IMR-90 (cell line): ENCODE measurements at regions not wholly inside any gene's neighbourhood (a gene's known extent, or its start where the extent isn't known, plus 50 kb on each side); places are given as distances from the start of the nearest gene placed in this dataset.

ENCODE experiments used
- ATAC-seq: fragments of 200-7000 bp; cut with Tn5 transposase; 2 replicates; pipeline ENCODE4 v1.9.1; 2020; ENCODE audit warnings: low read depth, mild to moderate bottlenecking, moderate library complexity
- BruUV-seq: library from RNA; stranded (reverse); fragments of 400-500 nt; replicated peaks from 2 replicates; lab custom pipeline; 2021; lab: Mats Ljungman, UMichigan
- CTCF ChIA-PET: fragments of 300-600 bp; formaldehyde crosslinking; extraction: SDS; loops from one replicate; lab custom pipeline; 2021; ENCODE audit warnings: antibody characterized with exemption; lab: Yijun Ruan, JAX
- POLR2A ChIA-PET: fragments of 300-600 bp; sonication (Branson Sonifier 250); formaldehyde crosslinking; loops from one replicate; lab custom pipeline; 2022; ENCODE audit warnings: antibody characterized with exemption; ENCODE audit not compliant: unreplicated experiment; lab: Charles Lee
- DNase-seq: peaks from one replicate; pipeline ENCODE4 v3.0.0; 2013
- H2AFZ ChIP-seq: replicated peaks from 2 replicates; pipeline ENCODE3; 2013; ENCODE audit warnings: low read length, mild to moderate bottlenecking; ENCODE audit not compliant: poor library complexity
- H2AK5ac ChIP-seq: 2 replicates; pipeline ENCODE4 v1.6.1; 2013; ENCODE audit warnings: low read depth, low read length, inconsistent platforms
- H2AK9ac ChIP-seq: replicated peaks from 2 replicates; pipeline ENCODE3; 2013; ENCODE audit warnings: mild to moderate bottlenecking, low read depth, low read length, moderate library complexity; ENCODE audit not compliant: poor library complexity
- H2BK120ac ChIP-seq: 2 replicates; pipeline ENCODE4 v1.6.1; 2013; ENCODE audit warnings: low read depth, low read length, inconsistent platforms
- H2BK15ac ChIP-seq: 3 replicates; pipeline ENCODE4 v1.6.1; 2013; ENCODE audit warnings: low read depth, low read length, inconsistent platforms
- H2BK20ac ChIP-seq: 2 replicates; pipeline ENCODE4 v1.6.1; 2013; ENCODE audit warnings: low read depth, mild to moderate bottlenecking, inconsistent platforms, low read length, moderate library complexity
- H2BK5ac ChIP-seq: 2 replicates; pipeline ENCODE4 v1.6.1; 2013; ENCODE audit warnings: mild to moderate bottlenecking, low read depth, low read length, inconsistent platforms; ENCODE audit not compliant: poor library complexity, severe bottlenecking
- H3K14ac ChIP-seq: replicated peaks from 2 replicates; pipeline ENCODE4 v1.6.1; 2013; ENCODE audit warnings: low read depth, low read length, inconsistent platforms
- H3K18ac ChIP-seq: 2 replicates; pipeline ENCODE4 v1.6.1; 2013; ENCODE audit warnings: low read depth, low read length, control low read depth
- H3K23ac ChIP-seq: 2 replicates; pipeline ENCODE4 v1.6.1; 2013; ENCODE audit warnings: low read depth, low read length, inconsistent platforms
- H3K27ac ChIP-seq: 2 replicates; pipeline ENCODE4 v1.5.1; 2013; ENCODE audit warnings: mild to moderate bottlenecking, control low read depth, low read length; ENCODE audit not compliant: insufficient read depth
- H3K27me3 ChIP-seq: 2 replicates; pipeline ENCODE4 v1.6.1; 2013; ENCODE audit warnings: low read length; ENCODE audit not compliant: control insufficient read depth, insufficient read depth
- H3K36me3 ChIP-seq: 2 replicates; pipeline ENCODE4 v1.6.1; 2013; ENCODE audit warnings: low read length, mixed read lengths; ENCODE audit not compliant: control insufficient read depth, insufficient read depth
- H3K4ac ChIP-seq: 2 replicates; pipeline ENCODE4 v1.6.1; 2013; ENCODE audit warnings: low read depth, low read length, inconsistent platforms
- H3K4me1 ChIP-seq: 2 replicates; pipeline ENCODE4 v1.6.1; 2013; ENCODE audit warnings: low read length, mixed read lengths; ENCODE audit not compliant: control insufficient read depth, insufficient read depth
- H3K4me2 ChIP-seq: 2 replicates; pipeline ENCODE4 v1.6.1; 2013; ENCODE audit warnings: low read depth, mild to moderate bottlenecking, control low read depth, low read length, moderate library complexity
- H3K4me3 ChIP-seq: 2 replicates; pipeline ENCODE4 v1.5.1; 2013; ENCODE audit warnings: low read depth, mild to moderate bottlenecking, control low read depth, low read length, moderate library complexity; ENCODE audit not compliant: insufficient read depth
- H3K56ac ChIP-seq: 2 replicates; pipeline ENCODE4 v1.6.1; 2013; ENCODE audit warnings: low read length, inconsistent platforms; ENCODE audit not compliant: insufficient read depth; ENCODE audit errors: extremely low read depth
- H3K79me1 ChIP-seq, 2 experiments: 2 replicates each; pipeline ENCODE4 v1.6.1; 2013; ENCODE audit warnings: low read length in 2 of 2, inconsistent platforms in 1 of 2, low read depth in 1 of 2
- H3K9ac ChIP-seq: 2 replicates; pipeline ENCODE4 v1.6.1; 2013; ENCODE audit warnings: low read depth, low read length, control low read depth
- H3K9me1 ChIP-seq: 2 replicates; pipeline ENCODE4 v1.6.1; 2013; ENCODE audit warnings: low read length, inconsistent platforms; ENCODE audit not compliant: insufficient read depth
- H3K9me3 ChIP-seq: 2 replicates; pipeline ENCODE4 v1.6.1; 2013; ENCODE audit warnings: low read length; ENCODE audit not compliant: control insufficient read depth, insufficient read depth
- H4K20me1 ChIP-seq: 2 replicates; pipeline ENCODE4 v1.6.1; 2013; ENCODE audit warnings: low read length, inconsistent platforms; ENCODE audit not compliant: insufficient read depth
- H4K5ac ChIP-seq: 2 replicates; pipeline ENCODE4 v1.6.1; 2013; ENCODE audit warnings: mild to moderate bottlenecking, low read depth, low read length, control low read depth
- H4K8ac ChIP-seq, 2 experiments: 2 replicates each; pipeline ENCODE4 v1.6.1; 2013; ENCODE audit warnings: low read depth in 2 of 2, low read length in 2 of 2, control low read depth in 1 of 2, inconsistent platforms in 1 of 2
- H4K91ac ChIP-seq: 2 replicates; pipeline ENCODE4 v1.6.1; 2013; ENCODE audit warnings: low read depth, low read length, inconsistent platforms; ENCODE audit not compliant: insufficient read depth
- BHLHE40 ChIP-seq: fragments of 150-350 bp; IDR thresholded peaks from 2 replicates; pipeline ENCODE4 v1.6.1; 2016; ENCODE audit warnings: mild to moderate bottlenecking, low read depth, low read length
- CEBPB ChIP-seq: IDR thresholded peaks from 2 replicates; pipeline ENCODE4 v1.6.1; 2012; ENCODE audit warnings: low read depth, low read length, improper control_type of control experiment
- CHD1 ChIP-seq: IDR thresholded peaks from 2 replicates; pipeline ENCODE4 v1.6.1; 2012; ENCODE audit warnings: low read depth, low read length, improper control_type of control experiment
- ELK1 ChIP-seq: fragments of 150-350 bp; IDR thresholded peaks from 2 replicates; pipeline ENCODE4 v1.6.1; 2016; ENCODE audit warnings: low read depth, mild to moderate bottlenecking, low read length, moderate library complexity, borderline replicate concordance
- MAFK ChIP-seq: IDR thresholded peaks from 2 replicates; pipeline ENCODE4 v1.6.1; 2012; ENCODE audit warnings: low read depth, low read length, improper control_type of control experiment
- MAZ ChIP-seq: IDR thresholded peaks from 2 replicates; pipeline ENCODE4 v1.6.1; 2012; ENCODE audit warnings: low read depth, mild to moderate bottlenecking, low read length, improper control_type of control experiment, moderate library complexity, borderline replicate concordance
- MXI1 ChIP-seq: IDR thresholded peaks from 2 replicates; pipeline ENCODE4 v1.6.1; 2012; ENCODE audit warnings: low read depth, mild to moderate bottlenecking, low read length, moderate library complexity, borderline replicate concordance
- NFE2L2 ChIP-seq: fragments of 150-350 bp; IDR thresholded peaks from 2 replicates; pipeline ENCODE4 v1.6.1; 2016; ENCODE audit warnings: low read depth, mild to moderate bottlenecking, low read length
- POLR2A ChIP-seq: IDR thresholded peaks from 2 replicates; pipeline ENCODE4 v1.6.1; 2012; ENCODE audit warnings: mild to moderate bottlenecking, low read depth, low read length
- RCOR1 ChIP-seq: IDR thresholded peaks from 2 replicates; pipeline ENCODE4 v1.6.1; 2012; ENCODE audit warnings: mild to moderate bottlenecking, low read length, improper control_type of control experiment; ENCODE audit not compliant: insufficient replicate concordance
- RFX5 ChIP-seq: IDR thresholded peaks from 2 replicates; pipeline ENCODE4 v1.8.0; 2012; ENCODE audit warnings: low read depth, mild to moderate bottlenecking, low read length, moderate library complexity
- SMC3 ChIP-seq: fragments of 150-350 bp; IDR thresholded peaks from 2 replicates; pipeline ENCODE4 v1.6.1; 2016; ENCODE audit warnings: low read depth, mild to moderate bottlenecking, antibody characterized with exemption, low read length, moderate library complexity
- USF2 ChIP-seq: fragments of 150-350 bp; IDR thresholded peaks from 2 replicates; pipeline ENCODE4 v1.6.1; 2017; ENCODE audit warnings: mild to moderate bottlenecking, antibody characterized with exemption, low read length, low read depth
- WGBS, 2 experiments: methylation state at CpG; one replicate each; pipeline versions ENCODE4 v1.1.5 to v1.1.7; 2013; ENCODE audit warnings: missing lambda C conversion rate in 2 of 2; ENCODE audit not compliant: insufficient read length in 1 of 2; ENCODE audit errors: extremely low coverage in 2 of 2; 5-methylcytosine and 5-hydroxymethylcytosine counted together
- dilution Hi-C: fragments of 300-500 bp; cut with HindIII; formaldehyde crosslinking; loops from one replicate; pipeline ENCODE4 v1.14.3; 2018; ENCODE audit warnings: low sequenced_read_pairs; ENCODE audit not compliant: unreplicated experiment
- in situ Hi-C: fragments of 300-500 bp; cut with MboI; formaldehyde crosslinking; loops from 3 replicates; pipeline ENCODE4 v1.14.3; 2019; ENCODE audit warnings: low sequenced_read_pairs, inconsistent platforms, mixed read lengths
- intact Hi-C: fragments of 100-400 bp; cut with micrococcal nuclease; formaldehyde crosslinking; loops from 2 replicates; pipeline ENCODE4 v1.10.0; 2022

GRCh38 chr2:41957431-41957830 is 90.4 kb upstream of the PKDCC start (continued):
- TF ChIP-seq ELK1 (no peak), RCOR1 (no peak)

GRCh38 chr2:41958251-41958650 is 89.6 kb upstream of the PKDCC start:
- Histone ChIP-seq H2BK15ac (no peak overlapping the region), H3K9me3 (no peaks in the 10 kb centered on the region), H3K36me3 (no peaks in the 10 kb centered on the region), H4K91ac (no peak overlapping the region), H3K23ac (no peak overlapping the region), H3K4me2 (no peak overlapping the region), H3K14ac (no peak overlapping the region), H3K9me1 (no peaks in the 10 kb centered on the region), H2BK20ac (no peak overlapping the region), H3K18ac (no peak overlapping the region), H4K8ac (no peak overlapping the region), H2BK5ac (no peak overlapping the region), H2AK5ac (no peak overlapping the region), H3K56ac (no peak overlapping the region), H4K5ac (no peak overlapping the region), H3K79me1 (no peaks in the 10 kb centered on the region), H3K9ac (no peak overlapping the region), H2AK9ac (no peak overlapping the region), H3K27ac (no peak overlapping the region), H3K4ac (no peak overlapping the region), H2AFZ (no peak overlapping the region), H3K4me3 (no peak overlapping the region), H3K27me3 (peaks cover 49% of the 10 kb centered on the region), H3K4me1 (no peaks in the 10 kb centered on the region; the same call in 1 of the 2 replicates), H4K20me1 (no peaks in the 10 kb centered on the region), H2BK120ac (no peak overlapping the region)
- CTCF ChIA-PET, result no interaction called here
- no peak for ATAC-seq
- POLR2A ChIA-PET, result no interaction called here
- DNase-seq, result no peak
- dilution Hi-C loops (no loop called here), intact Hi-C loops (no loop called here), in situ Hi-C loops (no loop called here)
- WGBS, 2 experiments, result no CpG with 5 or more reads among the region's 4 CpGs
- BruUV-seq, result no TSS peak
- TF ChIP-seq RCOR1 (no peak), MAZ (no peak), POLR2A (no peak), RFX5 (no peak), USF2 (no peak), CHD1 (no peak), SMC3 (no peak), BHLHE40 (no peak), CEBPB (no peak), MXI1 (no peak), MAFK (no peak), NFE2L2 (no peak), ELK1 (no peak)
